ENCODE measurements at regions not wholly inside any gene's neighbourhood (a gene's known extent, or its start where the extent isn't known, plus 50 kb on each side); places are given as distances from the start of the nearest gene placed in this dataset.

- H2AFZ ChIP-seq (ENCODE audit: insufficient read depth, low read depth, low read length, poor library complexity, severe bottlenecking), result no peak overlapping the region
- H3K4me2 ChIP-seq (replicated peaks; ENCODE audit: extremely low read depth, low read length, poor library complexity, severe bottlenecking), result no peak overlapping the region
These were observed 511.9 kb upstream of the KLF12 start for GRCh38 chr13:74646091-74646490.

GRCh38 chr13:74645586-74645985, 511.4 kb upstream of the KLF12 start:
- Mint-ChIP-seq H3K27me3 (ENCODE audit: low read depth in 3 of 3) (no peaks in the 10 kb centered on the region), H3K4me3 (no peak overlapping the region), H3K27ac (no peak overlapping the region), H3K4me1 (no peaks in the 10 kb centered on the region), H3K36me3 (no peaks in the 10 kb centered on the region), H3K9me3 (peaks cover 0 to 3% (median 2%) of the 10 kb centered on the region in 7 donors)
- no peak overlapping the region for H3K4me3 ChIP-seq (replicated peaks in 1 of 3; ENCODE audit: low read depth in 2 of 3, low read length in 3 of 3)
- TF ChIP-seq CTCF (IDR thresholded peaks at IDR 0.05), result no peak
- no peaks in the 10 kb centered on the region for H3K36me3 ChIP-seq (replicated peaks in 1 of 2; ENCODE audit: control insufficient read depth in 1 of 2, insufficient read depth in 2 of 2, low read length in 2 of 2)
- DNase-seq, result no peak
- H3K4me1 ChIP-seq (ENCODE audit: control insufficient read depth in 1 of 2, insufficient read depth in 2 of 2, low read length in 2 of 2), result no peaks in the 10 kb centered on the region
- no peak overlapping the region for H3K27ac ChIP-seq (ENCODE audit: low read depth in 1 of 2, low read length in 2 of 2)
- H3K27me3 ChIP-seq (ENCODE audit: control insufficient read depth in 2 of 2, insufficient read depth in 2 of 2, low read length in 2 of 2), result no peaks in the 10 kb centered on the region
- intact Hi-C loops (cut with micrococcal nuclease), result no loop called here
- H4K20me1 ChIP-seq (ENCODE audit: insufficient read depth, low read length), result no peaks in the 10 kb centered on the region
- no peaks in the 10 kb centered on the region for H3K79me2 ChIP-seq (ENCODE audit: insufficient read depth, low read length)
- no peak overlapping the region for H3K4me2 ChIP-seq (replicated peaks; ENCODE audit: extremely low read depth, low read length, poor library complexity, severe bottlenecking)
- peaks cover 0 to 6% of the 10 kb centered on the region in 2 donors for H3K9me3 ChIP-seq (replicated peaks in 1 of 2; ENCODE audit: control insufficient read depth in 1 of 2, insufficient read depth in 1 of 2, low read length in 2 of 2)
- H2AFZ ChIP-seq (ENCODE audit: insufficient read depth, low read depth, low read length, poor library complexity, severe bottlenecking), result no peak overlapping the region
- no peak overlapping the region for H3K9ac ChIP-seq (ENCODE audit: insufficient read depth, low read length, poor library complexity, severe bottlenecking)

More at GRCh38 chr13:74646091-74646490, 511.9 kb upstream of the KLF12 start:
- 74% methylated on average over 3 of the region's 3 CpGs for WGBS (ENCODE audit: insufficient coverage)
- Mint-ChIP-seq H3K27me3 (ENCODE audit: low read depth in 3 of 3) (no peaks in the 10 kb centered on the region), H3K36me3 (no peaks in the 10 kb centered on the region), H3K4me3 (no peak overlapping the region), H3K4me1 (no peaks in the 10 kb centered on the region), H3K9me3 (peaks cover 0 to 3% (median 2%) of the 10 kb centered on the region in 7 donors), H3K27ac (no peak overlapping the region)
- Histone ChIP-seq H3K79me2 (ENCODE audit: insufficient read depth, low read length) (no peaks in the 10 kb centered on the region), H3K27ac (ENCODE audit: low read depth in 1 of 2, low read length in 2 of 2) (no peak overlapping the region), H4K20me1 (ENCODE audit: insufficient read depth, low read length) (no peaks in the 10 kb centered on the region), H3K27me3 (ENCODE audit: control insufficient read depth in 2 of 2, insufficient read depth in 2 of 2, low read length in 2 of 2) (no peaks in the 10 kb centered on the region), H3K9me3 (replicated peaks in 1 of 2; ENCODE audit: control insufficient read depth in 1 of 2, insufficient read depth in 1 of 2, low read length in 2 of 2) (peaks cover 0 to 6% of the 10 kb centered on the region in 2 donors), H3K4me3 (replicated peaks in 1 of 3; ENCODE audit: low read depth in 2 of 3, low read length in 3 of 3) (no peak overlapping the region), H3K9ac (ENCODE audit: insufficient read depth, low read length, poor library complexity, severe bottlenecking) (no peak overlapping the region), H3K4me1 (ENCODE audit: control insufficient read depth in 1 of 2, insufficient read depth in 2 of 2, low read length in 2 of 2) (no peaks in the 10 kb centered on the region), H3K36me3 (replicated peaks in 1 of 2; ENCODE audit: control insufficient read depth in 1 of 2, insufficient read depth in 2 of 2, low read length in 2 of 2) (no peaks in the 10 kb centered on the region)
- TF ChIP-seq CTCF (IDR thresholded peaks at IDR 0.05), result no peak
- no peak for DNase-seq
- intact Hi-C loops (cut with micrococcal nuclease), result no loop called here

All from CD14-positive monocyte (primary cell).